CD4-positive, alpha-beta T cell treated with Interleukin-4 for 4 hours (primary cell): ENCODE measurements at regions not wholly inside any gene's neighbourhood (a gene's known extent, or its start where the extent isn't known, plus 50 kb on each side); places are given as distances from the start of the nearest gene placed in this dataset.

Source experiments
- DNase-seq: peaks from one replicate; pipeline ENCODE4 v3.0.0-alpha.2; 2020

DNA sequence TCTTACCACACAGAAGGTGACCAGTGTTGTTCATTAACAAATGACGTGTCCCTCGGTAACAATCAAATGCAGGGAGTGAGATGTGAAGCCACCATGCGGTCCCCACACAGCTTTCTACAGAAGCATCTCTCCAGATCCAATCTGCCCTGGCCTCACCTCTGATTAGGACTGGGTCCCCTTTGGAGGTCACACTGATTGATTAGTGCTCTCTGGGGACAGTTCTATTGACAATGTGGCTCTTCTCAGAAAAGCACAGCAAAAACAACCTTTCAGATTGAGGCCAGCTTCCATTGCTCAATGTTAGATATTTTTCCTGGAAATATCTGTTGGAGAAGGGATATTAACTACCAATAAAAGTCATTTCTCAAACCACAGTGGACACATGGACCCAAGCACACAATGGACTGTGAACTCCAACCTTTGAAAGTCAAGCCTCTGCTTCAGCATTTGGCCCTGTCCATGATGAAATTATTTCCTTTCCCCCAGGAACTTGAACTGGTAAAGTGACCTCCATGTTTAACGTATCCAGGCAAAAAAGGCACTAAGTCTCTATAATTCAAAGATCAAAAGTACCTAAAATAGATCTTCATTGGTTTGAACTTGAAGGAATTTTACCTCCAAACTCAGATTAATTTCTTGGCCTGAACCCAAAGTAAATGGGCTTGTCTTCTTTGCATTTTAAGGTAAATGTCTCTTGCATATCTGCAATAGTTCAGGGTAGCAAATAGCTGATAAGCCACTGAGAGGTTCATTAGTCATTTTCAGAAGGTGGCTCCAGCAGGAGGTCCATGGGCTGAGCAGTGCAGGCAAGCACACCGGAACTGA lies 118.5 kb downstream of the FOXA2 start:
- DNase-seq: no peak

- no peak for DNase-seq
These were observed 119.9 kb downstream of the FOXA2 start for GRCh38 chr20:22464312-22465003.

- no peak for DNase-seq
These were observed 121.1 kb downstream of the FOXA2 start for GRCh38 chr20:22462975-22463914.

DNA sequence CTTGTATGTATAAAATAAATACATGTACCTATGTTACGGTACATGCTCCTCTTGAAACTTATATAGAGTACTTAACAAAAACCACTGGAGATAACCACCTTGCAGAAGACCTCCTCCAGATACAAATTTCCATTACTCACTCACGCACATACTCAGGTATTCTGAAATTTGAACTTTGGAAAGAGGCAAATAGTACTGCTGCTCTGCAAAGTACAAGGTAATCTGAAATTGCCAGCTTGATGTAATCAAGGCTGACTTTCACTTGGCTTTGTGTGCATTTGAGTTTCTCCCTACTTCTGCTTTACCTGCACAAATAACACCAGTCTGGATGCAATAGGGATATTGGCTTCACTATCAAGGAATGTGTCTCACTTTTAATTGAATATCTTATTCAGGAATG lies 123.6 kb downstream of the FOXA2 start:
- no peak for DNase-seq

DNA sequence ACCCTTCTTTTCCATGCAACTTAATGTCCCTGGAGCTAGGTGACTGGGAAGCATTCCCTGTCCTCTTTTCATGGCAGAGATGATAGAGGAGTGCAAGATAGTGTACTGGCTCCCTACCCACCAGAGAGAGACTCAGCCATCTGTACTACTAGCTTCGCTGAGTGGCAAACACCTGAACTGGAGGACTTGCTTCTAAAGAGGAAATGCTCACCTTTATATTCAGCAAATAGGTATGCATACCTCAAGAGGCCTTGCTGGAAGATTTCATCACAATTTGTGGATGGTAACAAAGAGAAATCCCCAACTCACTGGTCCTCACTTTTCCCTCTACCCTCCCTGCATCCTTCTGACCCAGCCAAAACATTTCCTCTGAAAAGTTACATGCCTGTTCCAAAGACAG lies 124.1 kb downstream of the FOXA2 start:
- no peak for DNase-seq

DNA sequence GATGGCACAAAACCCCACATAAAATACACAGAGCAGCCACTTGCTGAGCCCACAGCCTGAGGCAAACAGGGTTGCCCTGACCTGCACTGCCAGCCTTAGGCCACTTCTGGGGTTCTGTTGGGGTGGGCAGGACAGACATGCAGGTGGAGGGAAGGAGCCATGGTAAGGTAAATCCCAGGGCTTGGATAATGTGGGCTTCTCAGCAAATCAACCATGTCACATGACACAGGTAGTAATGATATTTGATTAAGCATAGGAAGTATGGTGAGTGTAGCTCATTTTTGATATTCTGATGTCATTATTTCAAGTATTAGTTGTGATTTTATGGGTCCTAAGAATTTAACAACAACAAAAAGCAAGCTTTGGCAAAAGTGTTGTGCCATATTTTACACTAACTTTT lies 124.6 kb downstream of the FOXA2 start:
- DNase-seq: no peak

GRCh38 chr20:22456109-22456508 lies 128.3 kb downstream of the FOXA2 start:
- no peak for DNase-seq

DNA sequence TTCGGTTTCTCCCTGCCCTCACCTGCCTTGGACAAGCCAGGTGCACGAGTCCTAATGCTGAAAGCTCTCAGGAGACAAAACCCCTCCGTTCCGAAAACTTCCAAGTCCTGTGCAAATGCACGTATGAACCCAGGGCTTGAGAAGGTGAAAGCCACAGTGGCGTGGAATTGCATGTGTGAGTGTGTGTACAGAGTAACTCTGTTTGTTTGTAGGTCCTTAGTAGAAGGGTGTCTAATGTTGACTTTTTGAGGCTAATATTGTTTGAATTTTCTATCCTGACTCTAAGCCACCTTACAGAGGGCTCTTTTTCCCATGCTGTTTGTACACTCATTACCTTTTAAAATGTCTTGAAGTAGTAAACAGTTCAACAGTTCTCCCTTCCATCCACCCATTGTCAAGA lies 129.1 kb downstream of the FOXA2 start:
- DNase-seq: no peak

- DNase-seq: no peak
These were observed 130.9 kb downstream of the FOXA2 start for GRCh38 chr20:22453244-22454080.

DNA sequence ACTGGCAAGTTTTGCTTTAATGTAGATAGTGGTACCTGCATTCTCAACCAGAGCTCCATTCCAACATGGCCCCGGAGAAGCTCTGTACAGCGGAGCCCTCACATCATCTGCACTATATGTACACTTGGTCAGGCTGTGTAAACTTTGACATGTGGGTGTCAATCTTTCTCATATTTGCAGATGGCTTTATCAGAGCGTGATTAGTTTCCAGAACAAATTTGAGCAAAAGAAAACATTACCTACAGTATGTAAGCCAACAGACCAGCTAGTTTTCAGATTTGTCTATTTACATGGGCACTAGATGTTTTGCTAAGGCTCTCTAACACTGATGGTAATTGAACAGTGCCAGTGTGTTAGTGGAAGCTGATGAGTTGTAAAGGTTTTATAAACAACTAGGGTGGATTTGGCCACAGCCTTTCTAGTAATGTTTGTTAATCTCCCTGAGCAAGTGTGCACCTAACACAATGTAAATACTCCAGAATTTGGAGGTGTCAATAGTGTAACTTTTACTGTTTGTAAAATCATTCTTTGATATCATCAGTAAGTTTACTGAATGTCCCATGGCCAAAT lies 131.8 kb downstream of the FOXA2 start:
- no peak for DNase-seq

DNA sequence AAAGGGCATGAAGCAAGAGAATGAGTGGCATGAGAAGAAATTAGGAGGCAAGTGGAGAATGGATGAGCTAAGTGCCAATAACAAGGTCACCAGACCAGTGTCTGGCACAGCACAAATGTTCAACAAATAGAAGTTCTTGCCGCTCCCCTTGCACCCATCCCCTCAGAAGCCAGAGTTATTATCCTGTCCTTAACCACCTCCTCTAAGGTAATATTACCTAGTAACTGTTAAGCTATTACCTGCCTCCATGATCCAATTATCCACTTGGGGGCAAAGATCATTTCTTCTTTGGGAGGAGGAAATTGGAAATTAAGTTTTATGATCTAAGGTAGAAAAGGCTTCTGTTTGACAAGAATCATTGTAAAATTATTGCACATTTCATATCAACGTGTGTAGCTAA lies 133.8 kb downstream of the FOXA2 start:
- DNase-seq: no peak

GRCh38 chr20:22449188-22449973 lies 135.0 kb downstream of the FOXA2 start:
- no peak for DNase-seq

DNA sequence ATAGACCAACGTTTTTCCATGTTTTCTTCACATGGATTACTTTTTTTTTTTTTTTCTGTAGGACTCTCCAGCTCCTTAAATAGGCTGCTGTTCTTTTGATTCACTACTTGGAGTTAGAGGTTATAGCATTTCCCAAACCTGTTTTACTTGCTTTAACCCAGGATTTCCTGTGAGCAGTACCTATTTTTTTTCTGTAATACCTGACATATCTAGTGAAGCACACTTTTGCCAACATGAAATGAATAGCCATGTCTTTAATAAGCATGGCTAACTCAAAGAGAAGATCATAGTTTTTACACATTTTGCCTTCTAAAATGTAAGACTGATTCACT lies 137.0 kb downstream of the FOXA2 start:
- DNase-seq: no peak

GRCh38 chr20:22446613-22447446 lies 137.5 kb downstream of the FOXA2 start:
- no peak for DNase-seq

DNA sequence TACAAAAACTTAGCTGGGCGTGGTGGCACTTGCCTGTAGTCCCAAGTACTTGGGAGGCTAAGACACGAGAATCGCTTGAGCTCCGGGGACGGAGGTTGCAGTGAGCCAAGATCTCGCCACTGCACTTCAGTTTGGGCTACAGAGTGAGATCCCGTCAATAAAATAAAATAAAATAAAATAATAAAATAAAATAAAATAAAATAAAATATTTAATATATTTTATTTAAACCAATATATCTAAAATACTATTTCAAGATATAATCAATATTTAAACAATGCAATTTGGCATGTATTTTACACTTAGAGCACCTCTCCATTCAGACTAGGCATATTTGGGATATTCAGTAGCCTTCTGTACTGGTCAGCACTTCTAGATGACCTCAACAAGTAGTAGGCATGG lies 142.1 kb downstream of the FOXA2 start:
- DNase-seq: no peak

- no peak for DNase-seq
These were observed 145.4 kb downstream of the FOXA2 start for GRCh38 chr20:22438926-22439325.

DNA sequence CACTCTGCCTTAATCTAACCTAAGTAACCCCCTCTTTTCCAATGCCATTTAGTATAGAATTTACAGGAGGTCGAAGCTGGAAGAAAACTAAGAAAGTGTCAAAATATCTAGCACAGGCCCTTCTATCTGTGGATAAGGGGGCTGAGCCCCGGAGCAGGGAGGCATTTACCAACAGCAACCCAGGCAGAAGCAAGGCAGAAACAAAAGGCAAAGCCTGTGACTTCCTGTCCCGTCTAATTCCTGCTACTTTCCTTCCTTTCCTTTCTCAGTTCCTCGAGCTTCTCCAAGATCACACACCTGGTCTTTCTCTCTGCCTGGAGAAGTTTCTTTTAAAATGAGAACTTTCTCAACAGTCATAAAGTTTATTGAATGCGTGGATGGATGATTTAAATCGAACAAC lies 146.0 kb downstream of the FOXA2 start:
- DNase-seq: no peak

GRCh38 chr20:22437354-22437753 lies 147.0 kb downstream of the FOXA2 start:
- DNase-seq: no peak

DNA sequence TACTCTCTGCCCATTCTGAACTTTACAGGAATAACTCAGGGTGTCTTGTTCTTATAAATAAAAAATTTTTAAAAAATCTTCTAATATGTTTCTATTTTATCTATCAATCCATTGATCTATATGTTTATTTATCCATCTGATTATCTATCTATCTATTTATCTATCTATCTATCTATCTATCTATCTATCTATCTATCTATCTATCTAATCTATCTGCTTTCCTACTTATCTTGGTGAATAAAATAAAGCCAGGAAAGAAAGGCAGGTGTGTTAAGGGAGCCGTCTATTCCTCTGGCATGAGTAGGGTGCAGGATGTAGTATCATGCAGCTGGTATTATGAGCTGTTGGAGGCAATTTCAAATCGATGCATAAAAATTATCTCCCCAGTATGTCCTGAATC lies 153.0 kb downstream of the FOXA2 start:
- no peak for DNase-seq

- no peak for DNase-seq
These were observed 153.6 kb downstream of the FOXA2 start for GRCh38 chr20:22430746-22431168.
